Keratinocyte (primary cell): ENCODE measurements at regions not wholly inside any gene's neighbourhood (a gene's known extent, or its start where the extent isn't known, plus 50 kb on each side); places are given as distances from the start of the nearest gene placed in this dataset.

ENCODE experiments used
- DNase-seq: peaks from one replicate; pipeline ENCODE4 v3.0.0-alpha.2; 2011; ENCODE audit warnings: low read depth, missing footprints, low spot score
- FAIRE-seq: peaks from 2 replicates; lab custom pipeline; 2011; peaks lifted over from hg19 to GRCh38; lab: Jason Lieb, UNC
- H2AFZ ChIP-seq: 2 replicates; pipeline ENCODE4 v1.6.0; 2012; ENCODE audit warnings: low read length, control low read depth, inconsistent platforms; ENCODE audit not compliant: control insufficient read depth
- H3K27ac ChIP-seq: 2 replicates; pipeline ENCODE4 v1.5.1; 2011; ENCODE audit warnings: low read length; ENCODE audit not compliant: control insufficient read depth, insufficient read depth
- H3K27me3 ChIP-seq: 3 replicates; pipeline ENCODE4 v1.6.0; 2011; ENCODE audit warnings: low read length; ENCODE audit not compliant: control insufficient read depth, insufficient read depth; ENCODE audit errors: extremely low read depth
- H3K36me3 ChIP-seq, 2 experiments: 2 replicates in 1 of 2; 3 replicates in 1 of 2; pipeline ENCODE4 v1.5.1; 2011; ENCODE audit warnings: low read length in 2 of 2, mild to moderate bottlenecking in 1 of 2; ENCODE audit not compliant: control insufficient read depth in 2 of 2, insufficient read depth in 2 of 2; ENCODE audit errors: extremely low read depth in 1 of 2
- H3K4me1 ChIP-seq: 3 replicates; pipeline ENCODE4 v1.5.1; 2011; ENCODE audit warnings: low read length; ENCODE audit not compliant: control insufficient read depth, insufficient read depth; ENCODE audit errors: extremely low read depth
- H3K4me2 ChIP-seq: 3 replicates; pipeline ENCODE4 v1.6.0; 2011; ENCODE audit warnings: low read depth, low read length; ENCODE audit not compliant: control insufficient read depth, insufficient read depth; ENCODE audit errors: extremely low read depth
- H3K4me3 ChIP-seq, 3 experiments: fragments of 200-600 bp in 1 of 3; sonication (generic) in 1 of 3; 2 replicates in 2 of 3; 3 replicates in 1 of 3; pipeline ENCODE4 v1.5.1; 2011 to 2016; ENCODE audit warnings: low read length in 3 of 3, mild to moderate bottlenecking in 3 of 3, control low read depth in 2 of 3, inconsistent platforms in 1 of 3, low read depth in 1 of 3, mixed read lengths in 1 of 3, mixed run types in 1 of 3, moderate library complexity in 1 of 3; ENCODE audit not compliant: control insufficient read depth in 2 of 3, insufficient read depth in 2 of 3; ENCODE audit errors: extremely low read depth in 1 of 3
- H3K79me2 ChIP-seq: 2 replicates; pipeline ENCODE4 v1.6.0; 2012; ENCODE audit warnings: low read length; ENCODE audit not compliant: control insufficient read depth, insufficient read depth
- H3K9ac ChIP-seq: 3 replicates; pipeline ENCODE4 v1.6.0; 2011; ENCODE audit warnings: low read length; ENCODE audit not compliant: control insufficient read depth, insufficient read depth; ENCODE audit errors: extremely low read depth
- H3K9me1 ChIP-seq: 3 replicates; pipeline ENCODE4 v1.6.0; 2011; ENCODE audit warnings: low read length; ENCODE audit not compliant: control insufficient read depth, insufficient read depth; ENCODE audit errors: extremely low read depth
- H3K9me3 ChIP-seq: 2 replicates; pipeline ENCODE4 v1.5.1; 2012; ENCODE audit warnings: low read depth, low read length; ENCODE audit not compliant: control insufficient read depth
- H4K20me1 ChIP-seq: 3 replicates; pipeline ENCODE4 v1.6.0; 2011; ENCODE audit warnings: low read length; ENCODE audit not compliant: control insufficient read depth, insufficient read depth; ENCODE audit errors: extremely low read depth
- EZH2 ChIP-seq: IDR thresholded peaks from one replicate; pipeline ENCODE4 v1.6.1; 2012; ENCODE audit warnings: inconsistent platforms, mild to moderate bottlenecking, low read length, moderate library complexity
- dilution Hi-C: fragments of 300-500 bp; cut with MboI; formaldehyde crosslinking; loops from one replicate; pipeline ENCODE4 v1.7.0; 2020; ENCODE audit warnings: low sequenced_read_pairs; ENCODE audit not compliant: extremely low pct_ligation_motif_present
- TF ChIP-seq, protein P1 (sequence below), 3 experiments: IDR thresholded peaks in 1 of 3; conservative IDR thresholded peaks in 1 of 3; optimal IDR thresholded peaks in 1 of 3; 2 replicates in 2 of 3; 3 replicates in 1 of 3; pipeline versions ENCODE3 to v1.5.1; 2011; ENCODE audit warnings: low read length in 3 of 3, mild to moderate bottlenecking in 3 of 3, moderate library complexity in 2 of 3, control low read depth in 1 of 3, inconsistent platforms in 1 of 3; ENCODE audit not compliant: insufficient read depth in 2 of 3; ENCODE audit errors: extremely low read depth in 1 of 3

DNA sequence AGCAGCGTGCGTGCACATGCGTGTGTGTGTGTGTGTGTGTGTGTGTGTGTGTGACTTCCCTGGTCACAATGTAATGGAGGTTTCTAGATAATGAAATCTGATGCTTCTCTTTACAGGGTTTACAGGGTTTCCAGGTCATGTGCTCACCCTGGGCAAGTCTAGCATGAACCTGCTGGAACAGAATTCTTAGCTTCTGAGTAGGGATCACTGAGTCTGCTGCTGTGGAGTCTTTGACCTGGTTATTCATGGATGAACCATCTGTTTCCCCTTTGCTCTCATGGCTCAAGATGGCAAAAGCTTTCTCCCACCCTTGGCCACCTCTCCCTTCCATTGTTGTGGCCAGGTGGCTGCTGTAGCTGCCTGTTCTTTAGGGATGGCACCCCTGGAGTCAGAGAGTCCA is 111.6 kb upstream of the SHB start:
- Histone ChIP-seq H3K4me2 (no peak overlapping the region), H3K4me3 (no peak overlapping the region), H4K20me1 (no peaks in the 10 kb centered on the region), H3K27ac (no peak overlapping the region), H2AFZ (no peak overlapping the region), H3K9me1 (no peaks in the 10 kb centered on the region), H3K4me1 (peaks cover 27% of the 10 kb centered on the region), H3K79me2 (no peaks in the 10 kb centered on the region), H3K9ac (no peak overlapping the region), H3K36me3 (no peaks in the 10 kb centered on the region), H3K27me3 (no peaks in the 10 kb centered on the region), H3K9me3 (no peaks in the 10 kb centered on the region)
- FAIRE-seq, result no peak
- dilution Hi-C loops, result no loop called here
- TF ChIP-seq, protein P1, sequence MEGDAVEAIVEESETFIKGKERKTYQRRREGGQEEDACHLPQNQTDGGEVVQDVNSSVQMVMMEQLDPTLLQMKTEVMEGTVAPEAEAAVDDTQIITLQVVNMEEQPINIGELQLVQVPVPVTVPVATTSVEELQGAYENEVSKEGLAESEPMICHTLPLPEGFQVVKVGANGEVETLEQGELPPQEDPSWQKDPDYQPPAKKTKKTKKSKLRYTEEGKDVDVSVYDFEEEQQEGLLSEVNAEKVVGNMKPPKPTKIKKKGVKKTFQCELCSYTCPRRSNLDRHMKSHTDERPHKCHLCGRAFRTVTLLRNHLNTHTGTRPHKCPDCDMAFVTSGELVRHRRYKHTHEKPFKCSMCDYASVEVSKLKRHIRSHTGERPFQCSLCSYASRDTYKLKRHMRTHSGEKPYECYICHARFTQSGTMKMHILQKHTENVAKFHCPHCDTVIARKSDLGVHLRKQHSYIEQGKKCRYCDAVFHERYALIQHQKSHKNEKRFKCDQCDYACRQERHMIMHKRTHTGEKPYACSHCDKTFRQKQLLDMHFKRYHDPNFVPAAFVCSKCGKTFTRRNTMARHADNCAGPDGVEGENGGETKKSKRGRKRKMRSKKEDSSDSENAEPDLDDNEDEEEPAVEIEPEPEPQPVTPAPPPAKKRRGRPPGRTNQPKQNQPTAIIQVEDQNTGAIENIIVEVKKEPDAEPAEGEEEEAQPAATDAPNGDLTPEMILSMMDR (optimal IDR thresholded peaks at IDR 0.05 in 1 of 3, IDR thresholded peaks at IDR 0.05 in 1 of 3, conservative IDR thresholded peaks at IDR 0.05 in 1 of 3; ENCODE audit: extremely low read depth in 1 of 3, insufficient read depth in 2 of 3, low read length in 3 of 3), result no peak
- DNase-seq, result no peak

DNA sequence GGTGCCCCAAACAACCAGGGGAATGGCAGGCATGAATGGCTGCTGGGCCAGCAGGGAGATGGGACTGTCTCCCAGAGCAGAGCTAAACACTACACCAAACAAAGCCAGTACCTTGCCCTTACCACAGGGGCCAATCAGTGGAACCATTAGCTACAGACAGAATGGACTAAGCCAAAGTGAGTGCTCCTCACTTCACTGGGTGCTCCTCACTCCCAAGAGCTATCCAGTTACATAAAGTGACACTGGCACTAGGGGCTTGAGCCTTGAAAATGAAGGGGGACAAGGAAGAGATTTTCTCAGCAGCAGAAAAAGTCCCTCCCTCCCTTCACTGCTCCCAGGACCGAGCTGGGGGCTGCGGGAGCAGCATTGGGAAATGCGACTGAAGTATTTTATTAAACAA is 110.9 kb upstream of the SHB start:
- no peak overlapping the region for H3K4me2 ChIP-seq
- FAIRE-seq (no peak), DNase-seq (no peak)
- no peaks in the 10 kb centered on the region for H3K79me2 ChIP-seq
- no peaks in the 10 kb centered on the region for H3K36me3 ChIP-seq
- H3K27me3 ChIP-seq, result no peaks in the 10 kb centered on the region
- no peak overlapping the region for H3K9ac ChIP-seq
- TF ChIP-seq EZH2, result no peak
- TF ChIP-seq, protein P1 (optimal IDR thresholded peaks at IDR 0.05 in 1 of 3, IDR thresholded peaks at IDR 0.05 in 1 of 3, conservative IDR thresholded peaks at IDR 0.05 in 1 of 3; ENCODE audit: extremely low read depth in 1 of 3, insufficient read depth in 2 of 3, low read length in 3 of 3), result no peak
- H3K9me1 ChIP-seq, result no peaks in the 10 kb centered on the region
- no peak overlapping the region for H3K27ac ChIP-seq
- H3K4me3 ChIP-seq, result no peak overlapping the region
- no peaks in the 10 kb centered on the region for H3K9me3 ChIP-seq
- no peak overlapping the region for H2AFZ ChIP-seq
- dilution Hi-C loops, result no loop called here
- peaks cover 27% of the 10 kb centered on the region for H3K4me1 ChIP-seq
- H4K20me1 ChIP-seq, result no peaks in the 10 kb centered on the region
